ENCODE measurements at regions not wholly inside any gene's neighbourhood (a gene's known extent, or its start where the extent isn't known, plus 50 kb on each side); places are given as distances from the start of the nearest gene placed in this dataset.

GRCh38 chr1:81029266-81029665, 771.5 kb upstream of the ADGRL2 start:
- DNase-seq: no peak

- no peak for DNase-seq
These were observed 777.5 kb upstream of the ADGRL2 start for GRCh38 chr1:81023187-81023724.

GRCh38 chr1:81021134-81021533, 779.6 kb upstream of the ADGRL2 start:
- DNase-seq: no peak

- DNase-seq: no peak
These were observed 780.2 kb upstream of the ADGRL2 start for GRCh38 chr1:81020506-81020905.

- DNase-seq: no peak
These were observed 790.6 kb upstream of the ADGRL2 start for GRCh38 chr1:81010126-81010525.

GRCh38 chr1:81008293-81008692, 792.4 kb upstream of the ADGRL2 start:
- DNase-seq: no peak

- no peak for DNase-seq
These were observed 793.7 kb upstream of the ADGRL2 start for GRCh38 chr1:81007024-81007423.

- DNase-seq: no peak
These were observed 794.2 kb upstream of the ADGRL2 start for GRCh38 chr1:81006502-81006901.

GRCh38 chr1:81004011-81004410, 796.7 kb upstream of the ADGRL2 start:
- DNase-seq: no peak

GRCh38 chr1:80994934-80995333, 805.8 kb upstream of the ADGRL2 start:
- DNase-seq: no peak

GRCh38 chr1:80994038-80994437, 806.7 kb upstream of the ADGRL2 start:
- no peak for DNase-seq

- no peak for DNase-seq
These were observed 807.4 kb upstream of the ADGRL2 start for GRCh38 chr1:80993154-80993980.

- no peak for DNase-seq
These were observed 811.3 kb upstream of the ADGRL2 start for GRCh38 chr1:80989455-80989854.

- DNase-seq: no peak
These were observed 811.8 kb upstream of the ADGRL2 start for GRCh38 chr1:80988926-80989325.

GRCh38 chr1:80987824-80988223, 812.9 kb upstream of the ADGRL2 start:
- no peak for DNase-seq

- DNase-seq: no peak
These were observed 813.6 kb upstream of the ADGRL2 start for GRCh38 chr1:80987106-80987505.

- no peak for DNase-seq
These were observed 817.9 kb upstream of the ADGRL2 start for GRCh38 chr1:80982831-80983230.

GRCh38 chr1:80973101-80973500, 827.6 kb upstream of the ADGRL2 start:
- DNase-seq: no peak

GRCh38 chr1:80966266-80966665, 834.5 kb upstream of the ADGRL2 start:
- DNase-seq: no peak

- no peak for DNase-seq
These were observed 838.2 kb upstream of the ADGRL2 start for GRCh38 chr1:80962564-80962963.

GRCh38 chr1:80961464-80962190, 839.1 kb upstream of the ADGRL2 start:
- DNase-seq: peak; percentile 57

- no peak for DNase-seq
These were observed 867.4 kb upstream of the ADGRL2 start for GRCh38 chr1:80933346-80933745.

- DNase-seq: no peak
These were observed 869.6 kb upstream of the ADGRL2 start for GRCh38 chr1:80931178-80931577.

GRCh38 chr1:80929868-80930508, 870.7 kb upstream of the ADGRL2 start:
- DNase-seq: no peak
